Sigmoid colon (tissue), 4 donors: ENCODE measurements at regions not wholly inside any gene's neighbourhood (a gene's known extent, or its start where the extent isn't known, plus 50 kb on each side); places are given as distances from the start of the nearest gene placed in this dataset.

Experiments used
- EP300 ChIP-seq, 4 donors: sonication (generic); formaldehyde crosslinking; IDR thresholded peaks; one replicate each; pipeline ENCODE4 v1.6.1; 2017; ENCODE audit warnings: antibody characterized with exemption in 4 of 4
- TF ChIP-seq, protein P1 (sequence below), 4 experiments: fragments of 450-650 bp in 3 of 4; fragments of 200-600 bp in 1 of 4; IDR thresholded peaks; one replicate each; pipeline ENCODE4 v1.5.1; 2016 to 2019; ENCODE audit warnings: antibody characterized with exemption in 4 of 4, mild to moderate bottlenecking in 3 of 4, moderate library complexity in 2 of 4

DNA sequence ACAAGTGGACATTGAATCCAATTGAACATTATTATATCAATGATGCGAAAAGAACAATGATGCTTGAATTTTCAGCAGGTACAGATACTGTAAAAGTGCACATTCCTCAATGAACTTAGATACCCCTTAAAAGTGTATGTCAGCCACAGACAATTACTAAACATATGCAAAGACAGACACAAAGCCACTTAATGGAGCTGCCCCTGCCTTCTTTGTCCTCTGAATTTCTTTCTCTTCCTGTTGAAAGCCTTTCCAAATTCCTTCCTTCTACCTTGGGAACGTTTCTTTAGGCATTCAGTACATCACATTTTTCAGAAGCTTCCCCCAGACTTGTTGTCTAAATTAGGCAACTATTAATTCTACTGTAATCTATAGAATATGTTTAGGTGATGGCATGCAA is 706.8 kb upstream of the MBL2 start:
- TF ChIP-seq, protein P1, sequence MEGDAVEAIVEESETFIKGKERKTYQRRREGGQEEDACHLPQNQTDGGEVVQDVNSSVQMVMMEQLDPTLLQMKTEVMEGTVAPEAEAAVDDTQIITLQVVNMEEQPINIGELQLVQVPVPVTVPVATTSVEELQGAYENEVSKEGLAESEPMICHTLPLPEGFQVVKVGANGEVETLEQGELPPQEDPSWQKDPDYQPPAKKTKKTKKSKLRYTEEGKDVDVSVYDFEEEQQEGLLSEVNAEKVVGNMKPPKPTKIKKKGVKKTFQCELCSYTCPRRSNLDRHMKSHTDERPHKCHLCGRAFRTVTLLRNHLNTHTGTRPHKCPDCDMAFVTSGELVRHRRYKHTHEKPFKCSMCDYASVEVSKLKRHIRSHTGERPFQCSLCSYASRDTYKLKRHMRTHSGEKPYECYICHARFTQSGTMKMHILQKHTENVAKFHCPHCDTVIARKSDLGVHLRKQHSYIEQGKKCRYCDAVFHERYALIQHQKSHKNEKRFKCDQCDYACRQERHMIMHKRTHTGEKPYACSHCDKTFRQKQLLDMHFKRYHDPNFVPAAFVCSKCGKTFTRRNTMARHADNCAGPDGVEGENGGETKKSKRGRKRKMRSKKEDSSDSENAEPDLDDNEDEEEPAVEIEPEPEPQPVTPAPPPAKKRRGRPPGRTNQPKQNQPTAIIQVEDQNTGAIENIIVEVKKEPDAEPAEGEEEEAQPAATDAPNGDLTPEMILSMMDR (IDR thresholded peaks at IDR 0.05), result no peak
- no peak for TF ChIP-seq EP300 (IDR thresholded peaks at IDR 0.05)
